ENCODE measurements at regions not wholly inside any gene's neighbourhood (a gene's known extent, or its start where the extent isn't known, plus 50 kb on each side); places are given as distances from the start of the nearest gene placed in this dataset.
A peak's percentile ranks its signal among the peaks of the same experiment; 100 is the strongest.

GRCh38 chr22:23503142-23503541 lies 76.9 kb downstream of the IGLL1 start:
- WGBS, 2 donors: 95 to 97% methylated on average over 5 of the region's 5 CpGs
- DNase-seq: no peak

GRCh38 chr22:23501708-23502107 lies 78.4 kb downstream of the IGLL1 start:
- H3K27ac ChIP-seq: no peak overlapping the region

More at GRCh38 chr22:23503142-23503541, 76.9 kb downstream of the IGLL1 start:
- Histone ChIP-seq H3K4me3 (no peak overlapping the region), H3K27ac (no peak overlapping the region), H3K4me1 (no peaks in the 10 kb centered on the region), H3K36me3 (no peaks in the 10 kb centered on the region), H3K9me3 (no peaks in the 10 kb centered on the region), H3K27me3 (no peaks in the 10 kb centered on the region)
- TF ChIP-seq CTCF (IDR thresholded peaks at IDR 0.05) (no peak), EP300 (IDR thresholded peaks at IDR 0.05) (no peak), POLR2AphosphoS5 (IDR thresholded peaks at IDR 0.05) (no peak), POLR2A (IDR thresholded peaks at IDR 0.05) (no peak)
- intact Hi-C loops (cut with DNase I): no loop called here

GRCh38 chr22:23501261-23501619 lies 78.8 kb downstream of the IGLL1 start:
- no peaks in the 10 kb centered on the region for H3K36me3 ChIP-seq
- peak; percentile 29 for DNase-seq
- H3K27ac ChIP-seq: no peak overlapping the region
- no peak overlapping the region for H3K4me3 ChIP-seq
- intact Hi-C loops (cut with DNase I): no loop called here
- 87 to 89% methylated on average over 5 of the region's 5 CpGs for WGBS, 2 donors
- no peaks in the 10 kb centered on the region for H3K9me3 ChIP-seq
- TF ChIP-seq POLR2AphosphoS5 (IDR thresholded peaks at IDR 0.05) (no peak), CTCF (IDR thresholded peaks at IDR 0.05) (no peak), POLR2A (IDR thresholded peaks at IDR 0.05) (no peak), EP300 (IDR thresholded peaks at IDR 0.05) (no peak)
- H3K4me1 ChIP-seq: no peaks in the 10 kb centered on the region
- no peaks in the 10 kb centered on the region for H3K27me3 ChIP-seq

More at GRCh38 chr22:23501708-23502107, 78.4 kb downstream of the IGLL1 start:
- no peak overlapping the region for H3K4me3 ChIP-seq
- no peak for TF ChIP-seq POLR2AphosphoS5 (IDR thresholded peaks at IDR 0.05)
- no peak for TF ChIP-seq CTCF (IDR thresholded peaks at IDR 0.05)
- no peak for TF ChIP-seq EP300 (IDR thresholded peaks at IDR 0.05)
- no peak for TF ChIP-seq POLR2A (IDR thresholded peaks at IDR 0.05)
- no peaks in the 10 kb centered on the region for H3K9me3 ChIP-seq
- no peaks in the 10 kb centered on the region for H3K27me3 ChIP-seq
- 89 to 93% methylated on average over 11 to 12 of the region's 12 CpGs for WGBS, 2 donors
- no peaks in the 10 kb centered on the region for H3K36me3 ChIP-seq
- intact Hi-C loops (cut with DNase I): no loop called here
- no peak for DNase-seq
- no peaks in the 10 kb centered on the region for H3K4me1 ChIP-seq

- H3K27ac ChIP-seq: no peak overlapping the region
Measured at GRCh38 chr22:23500508-23501260, 79.4 kb downstream of the IGLL1 start.

More at GRCh38 chr22:23500508-23501260, 79.4 kb downstream of the IGLL1 start:
- 77 to 81% methylated on average over 13 of the region's 13 CpGs for WGBS, 2 donors
- no peaks in the 10 kb centered on the region for H3K4me1 ChIP-seq
- no peaks in the 10 kb centered on the region for H3K27me3 ChIP-seq
- TF ChIP-seq POLR2A (IDR thresholded peaks at IDR 0.05): no peak
- TF ChIP-seq CTCF (IDR thresholded peaks at IDR 0.05): no peak
- TF ChIP-seq EP300 (IDR thresholded peaks at IDR 0.05): no peak
- TF ChIP-seq POLR2AphosphoS5 (IDR thresholded peaks at IDR 0.05): no peak
- no peaks in the 10 kb centered on the region for H3K36me3 ChIP-seq
- no peaks in the 10 kb centered on the region for H3K9me3 ChIP-seq
- H3K4me3 ChIP-seq: no peak overlapping the region
- intact Hi-C loops (cut with DNase I): no loop called here
- DNase-seq: peak; percentile 35

All from sigmoid colon (tissue), 6 donors.